ENCODE measurements at regions not wholly inside any gene's neighbourhood (a gene's known extent, or its start where the extent isn't known, plus 50 kb on each side); places are given as distances from the start of the nearest gene placed in this dataset.

- Mint-ChIP-seq H3K27ac (no peak overlapping the region), H3K36me3 (no peaks in the 10 kb centered on the region), H3K4me1 (no peaks in the 10 kb centered on the region), H3K27me3 (peaks cover 14% of the 10 kb centered on the region), H3K4me3 (no peak overlapping the region), H3K9me3 (no peaks in the 10 kb centered on the region)
Observed at GRCh38 chr21:38556390-38556789, 58.1 kb upstream of the ERG start.

GRCh38 chr21:38561205-38561604, 62.9 kb upstream of the ERG start:
- H3K9me3 Mint-ChIP-seq, result no peaks in the 10 kb centered on the region
- H3K4me3 Mint-ChIP-seq, result no peak overlapping the region
- H3K36me3 Mint-ChIP-seq, result no peaks in the 10 kb centered on the region
- peaks cover 16% of the 10 kb centered on the region for H3K27me3 Mint-ChIP-seq
- no peaks in the 10 kb centered on the region for H3K4me1 Mint-ChIP-seq
- H3K27ac Mint-ChIP-seq, result no peak overlapping the region

GRCh38 chr21:38561613-38562581, 63.6 kb upstream of the ERG start:
- H3K9me3 Mint-ChIP-seq, result no peaks in the 10 kb centered on the region

GRCh38 chr21:38567335-38567969, 69.2 kb upstream of the ERG start:
- Mint-ChIP-seq H3K27me3 (peaks cover 8% of the 10 kb centered on the region), H3K9me3 (no peaks in the 10 kb centered on the region), H3K4me1 (no peaks in the 10 kb centered on the region), H3K27ac (no peak overlapping the region), H3K36me3 (no peaks in the 10 kb centered on the region), H3K4me3 (no peak overlapping the region)

More at GRCh38 chr21:38561613-38562581, 63.6 kb upstream of the ERG start:
- Mint-ChIP-seq H3K27me3 (peaks cover 16% of the 10 kb centered on the region), H3K36me3 (no peaks in the 10 kb centered on the region), H3K27ac (no peak overlapping the region), H3K4me3 (no peak overlapping the region), H3K4me1 (no peaks in the 10 kb centered on the region)

- Mint-ChIP-seq H3K4me1 (no peaks in the 10 kb centered on the region), H3K36me3 (no peaks in the 10 kb centered on the region), H3K27me3 (peaks cover 8% of the 10 kb centered on the region), H3K9me3 (no peaks in the 10 kb centered on the region), H3K27ac (no peak overlapping the region), H3K4me3 (no peak overlapping the region)
Observed at GRCh38 chr21:38567970-38568360, 69.7 kb upstream of the ERG start.

- Mint-ChIP-seq H3K9me3 (no peaks in the 10 kb centered on the region), H3K4me3 (no peak overlapping the region), H3K36me3 (no peaks in the 10 kb centered on the region), H3K4me1 (no peaks in the 10 kb centered on the region), H3K27me3 (peaks cover 5% of the 10 kb centered on the region), H3K27ac (no peak overlapping the region)
Observed at GRCh38 chr21:38569733-38570132, 71.5 kb upstream of the ERG start.

GRCh38 chr21:38570596-38570995, 72.3 kb upstream of the ERG start:
- Mint-ChIP-seq H3K36me3 (no peaks in the 10 kb centered on the region), H3K4me1 (no peaks in the 10 kb centered on the region), H3K4me3 (no peak overlapping the region)

GRCh38 chr21:38574895-38575575, 76.8 kb upstream of the ERG start:
- Mint-ChIP-seq H3K27ac (no peak overlapping the region), H3K27me3 (peaks cover 3% of the 10 kb centered on the region), H3K4me1 (no peaks in the 10 kb centered on the region), H3K4me3 (no peak overlapping the region), H3K36me3 (no peaks in the 10 kb centered on the region), H3K9me3 (no peaks in the 10 kb centered on the region)

More at GRCh38 chr21:38570596-38570995, 72.3 kb upstream of the ERG start:
- H3K27ac Mint-ChIP-seq, result no peak overlapping the region
- H3K27me3 Mint-ChIP-seq, result peaks cover 1% of the 10 kb centered on the region
- H3K9me3 Mint-ChIP-seq, result no peaks in the 10 kb centered on the region

- H3K27me3 Mint-ChIP-seq, result peaks cover 1% of the 10 kb centered on the region
- H3K4me3 Mint-ChIP-seq, result no peak overlapping the region
- no peaks in the 10 kb centered on the region for H3K36me3 Mint-ChIP-seq
- H3K9me3 Mint-ChIP-seq, result no peaks in the 10 kb centered on the region
- H3K4me1 Mint-ChIP-seq, result no peaks in the 10 kb centered on the region
- H3K27ac Mint-ChIP-seq, result no peak overlapping the region
Observed at GRCh38 chr21:38577887-38578286, 79.6 kb upstream of the ERG start.

GRCh38 chr21:38590449-38591217, 92.4 kb upstream of the ERG start:
- Mint-ChIP-seq H3K36me3 (no peaks in the 10 kb centered on the region), H3K9me3 (no peaks in the 10 kb centered on the region), H3K4me3 (no peak overlapping the region), H3K27ac (no peak overlapping the region), H3K4me1 (no peaks in the 10 kb centered on the region), H3K27me3 (peaks cover 11% of the 10 kb centered on the region)

- no peak overlapping the region for H3K27ac Mint-ChIP-seq
- no peaks in the 10 kb centered on the region for H3K36me3 Mint-ChIP-seq
- no peaks in the 10 kb centered on the region for H3K9me3 Mint-ChIP-seq
- H3K4me1 Mint-ChIP-seq, result no peaks in the 10 kb centered on the region
- peaks cover 11% of the 10 kb centered on the region for H3K27me3 Mint-ChIP-seq
- H3K4me3 Mint-ChIP-seq, result no peak overlapping the region
Observed at GRCh38 chr21:38591218-38591537, 92.9 kb upstream of the ERG start.

- H3K4me3 Mint-ChIP-seq, result no peak overlapping the region
- H3K9me3 Mint-ChIP-seq, result no peaks in the 10 kb centered on the region
- H3K36me3 Mint-ChIP-seq, result no peaks in the 10 kb centered on the region
- H3K27ac Mint-ChIP-seq, result no peak overlapping the region
- H3K4me1 Mint-ChIP-seq, result no peaks in the 10 kb centered on the region
- H3K27me3 Mint-ChIP-seq, result peaks cover 15% of the 10 kb centered on the region
Observed at GRCh38 chr21:38596264-38597042, 98.2 kb upstream of the ERG start.

- no peak overlapping the region for H3K4me3 Mint-ChIP-seq
- H3K27ac Mint-ChIP-seq, result no peak overlapping the region
Observed at GRCh38 chr21:38597421-38597820, 99.1 kb upstream of the ERG start.

GRCh38 chr21:38598413-38598812, 100.1 kb upstream of the ERG start:
- Mint-ChIP-seq H3K4me1 (no peaks in the 10 kb centered on the region), H3K27me3 (peaks cover 10% of the 10 kb centered on the region), H3K4me3 (no peak overlapping the region), H3K36me3 (no peaks in the 10 kb centered on the region), H3K9me3 (no peaks in the 10 kb centered on the region), H3K27ac (no peak overlapping the region)

More at GRCh38 chr21:38597421-38597820, 99.1 kb upstream of the ERG start:
- H3K9me3 Mint-ChIP-seq, result no peaks in the 10 kb centered on the region
- no peaks in the 10 kb centered on the region for H3K36me3 Mint-ChIP-seq
- peaks cover 13% of the 10 kb centered on the region for H3K27me3 Mint-ChIP-seq
- H3K4me1 Mint-ChIP-seq, result no peaks in the 10 kb centered on the region
